Heart right ventricle (tissue), 16 donors: ENCODE measurements at regions not wholly inside any gene's neighbourhood (a gene's known extent, or its start where the extent isn't known, plus 50 kb on each side); places are given as distances from the start of the nearest gene placed in this dataset.

ENCODE experiments used
- ATAC-seq, 8 donors: fragments of 200-7000 bp; cut with Tn5 transposase; one replicate each; pipeline ENCODE4 v1.9.1; 2020; ENCODE audit warnings: mild to moderate bottlenecking in 8 of 8, moderate library complexity in 8 of 8, moderate number of reproducible peaks in 1 of 8
- DNase-seq, 2 donors: peaks; one replicate each; pipeline ENCODE4 v3.0.0-alpha.2; 2020
- H3K27ac ChIP-seq, 10 donors: fragments of 200-600 bp; sonication (generic) in 2 of 10; one replicate each; pipeline versions ENCODE4 v1.5.0 to v1.8.0; 2020 to 2022; ENCODE audit warnings: mild to moderate bottlenecking in 3 of 10
- H3K27me3 ChIP-seq, 7 donors: fragments of 200-600 bp; one replicate each; pipeline ENCODE4 v1.8.0; 2021 to 2022; ENCODE audit warnings: mild to moderate bottlenecking in 2 of 7
- H3K36me3 ChIP-seq, 9 donors: fragments of 200-600 bp; sonication (generic) in 1 of 9; one replicate each; pipeline versions ENCODE4 v1.5.0 to v1.8.0; 2020 to 2022; ENCODE audit warnings: mild to moderate bottlenecking in 2 of 9
- H3K4me1 ChIP-seq, 9 donors: fragments of 200-600 bp; sonication (generic) in 1 of 9; one replicate each; pipeline versions ENCODE4 v1.5.0 to v1.8.0; 2020 to 2022; ENCODE audit warnings: mild to moderate bottlenecking in 4 of 9
- H3K4me3 ChIP-seq, 10 donors: fragments of 200-600 bp; sonication (generic) in 2 of 10; one replicate each; pipeline versions ENCODE4 v1.5.0 to v1.8.0; 2020 to 2022; ENCODE audit warnings: mild to moderate bottlenecking in 7 of 10, moderate library complexity in 2 of 10
- H3K9me3 ChIP-seq, 11 donors: fragments of 200-600 bp in 10 of 11; sonication (generic) in 2 of 11; one replicate each; pipeline versions ENCODE4 v1.5.0 to v1.8.0; 2013 to 2022; ENCODE audit warnings: mild to moderate bottlenecking in 2 of 11, control low read depth in 1 of 11, moderate library complexity in 1 of 11
- CTCF ChIP-seq, 9 donors: fragments of 200-600 bp; sonication (generic) in 2 of 9; IDR thresholded peaks; one replicate each; pipeline versions ENCODE4 v1.5.0 to v1.8.0; 2021 to 2022; ENCODE audit warnings: antibody characterized with exemption in 9 of 9, mild to moderate bottlenecking in 5 of 9, moderate library complexity in 1 of 9
- WGBS, 2 donors: extraction: QIAGEN DNeasy Blood & Tissue Kit; methylation state at CpG; one replicate each; pipeline ENCODE4 v1.1.7; 2013; ENCODE audit warnings: inconsistent platforms in 1 of 2; 5-methylcytosine and 5-hydroxymethylcytosine counted together
- intact Hi-C, 10 donors: fragments of 100-400 bp; cut with DNase I; formaldehyde crosslinking; loops; one replicate each; pipeline versions ENCODE4 v1.11.1 to v1.14.2; 2022
- donor health status: Arrhythmogenic right ventricular cardiomyopathy.
- donor health status: ischemic (EF 13 %, LVEDD 7.1; RV severe dilation, severe dysfunction).
- donor health status: healthy with polysubstance abuse.
- donor health status: DM: no; HTN: yes; CAD: no.
- donor health status: DM: no; HTN: no; CAD: no.
- donor health status: ischemic (EF 25% LVEDD 6.9; RV normal size, moderate dysfunction).
- donor health status: ischemic (EF 25% LVEDD 5.7; RV mildly dilated, moderate dysfunction).
- donor health status: healthy.
- donor health status: DM: yes; HTN: yes; CAD: no.
- donor health status: Ischemic cardiomyopathy.
- donor health status: ischemic (EF 35%, LVEDD 5.7; RV mildly dilated, moderate dysfunction).
- donor health status: nonischemic (EF 11% LVEDD 7.7; RV severe dilation, severe dysfunction).
- donor health status: DM: yes; HTN: yes; CAD: no.
- donor health status: PGD.
- donor health status: ischemic (EF 29% LVEDD 5.4; RV normal size, mild dysfunction).
- donor health status: nonischemic (EF 23%, LVEDD 6.1; RV moderate dilation, normal function).

GRCh38 chr3:74265069-74265468 is 349.4 kb downstream of the CNTN3 start:
- Histone ChIP-seq H3K36me3 (no peaks in the 10 kb centered on the region), H3K9me3 (no peaks in the 10 kb centered on the region), H3K4me3 (no peak overlapping the region), H3K27ac (no peak overlapping the region), H3K4me1 (no peaks in the 10 kb centered on the region), H3K27me3 (peaks cover 0 to 6% (median 0%) of the 10 kb centered on the region in 7 donors)
- WGBS, 2 donors, result 42 to 57% methylated on average over 1 of the region's 1 CpG
- DNase-seq (no peak), ATAC-seq (no peak)
- TF ChIP-seq CTCF (IDR thresholded peaks at IDR 0.05), result no peak
- intact Hi-C loops, result loop anchor here in 4 of 10 donors (5.0 to 10.0 kb wide), 4 partner anchors 370 to 907 kb away; no protein-coding TSS in a partner anchor

GRCh38 chr3:74263031-74263430 is 351.4 kb downstream of the CNTN3 start:
- no peaks in the 10 kb centered on the region for H3K9me3 ChIP-seq
- WGBS, 2 donors, result 68 to 83% methylated on average over 1 of the region's 1 CpG
- no peaks in the 10 kb centered on the region for H3K36me3 ChIP-seq
- TF ChIP-seq CTCF (IDR thresholded peaks at IDR 0.05), result no peak
- no peak for DNase-seq
- ATAC-seq, result no peak
- H3K4me3 ChIP-seq, result no peak overlapping the region
- H3K27ac ChIP-seq, result no peak overlapping the region
- intact Hi-C loops, result loop anchor here in 2 of 10 donors (10.0 kb wide), 2 partner anchors 372 to 742 kb away; no protein-coding TSS in a partner anchor
- no peaks in the 10 kb centered on the region for H3K4me1 ChIP-seq
- H3K27me3 ChIP-seq, result peaks cover 0 to 6% (median 0%) of the 10 kb centered on the region in 7 donors

- no peaks in the 10 kb centered on the region for H3K27me3 ChIP-seq
- H3K9me3 ChIP-seq, result peaks cover 0 to 4% (median 0%) of the 10 kb centered on the region in 11 donors
- H3K4me1 ChIP-seq, result no peaks in the 10 kb centered on the region
- H3K27ac ChIP-seq, result no peak overlapping the region
- no peaks in the 10 kb centered on the region for H3K36me3 ChIP-seq
- intact Hi-C loops, result no loop called here
- ATAC-seq, result no peak
- DNase-seq, result no peak
- no peak for TF ChIP-seq CTCF (IDR thresholded peaks at IDR 0.05)
- no peak overlapping the region for H3K4me3 ChIP-seq
- WGBS, 2 donors, result 65 to 67% methylated on average over 3 of the region's 3 CpGs
Observed at GRCh38 chr3:74233091-74233490, 381.4 kb downstream of the CNTN3 start.

GRCh38 chr3:74217467-74217866 is 397.0 kb downstream of the CNTN3 start:
- intact Hi-C loops, result no loop called here
- Histone ChIP-seq H3K4me1 (no peaks in the 10 kb centered on the region), H3K4me3 (no peak overlapping the region), H3K27ac (no peak overlapping the region), H3K36me3 (no peaks in the 10 kb centered on the region), H3K9me3 (no peaks in the 10 kb centered on the region), H3K27me3 (no peaks in the 10 kb centered on the region)
- DNase-seq (no peak), ATAC-seq (no peak)
- WGBS, 2 donors, result 68% methylated on average over 3 of the region's 3 CpGs
- no peak for TF ChIP-seq CTCF (IDR thresholded peaks at IDR 0.05)
